CD8-positive, alpha-beta memory T cell (primary cell): ENCODE measurements at regions not wholly inside any gene's neighbourhood (a gene's known extent, or its start where the extent isn't known, plus 50 kb on each side); places are given as distances from the start of the nearest gene placed in this dataset.
"Not testable (repeated sequence)": the region's sequence is repeated elsewhere in the genome, so short reads cannot be mapped to it uniquely, and the experiment has no call there.

Source experiments
- CTCF ChIA-PET: fragments of 350-600 bp; sonication (Branson Sonifier 250); formaldehyde crosslinking; loops from one replicate; lab custom pipeline; 2021; ENCODE audit warnings: antibody characterized with exemption; lab: Charles Lee
- POLR2A ChIA-PET: fragments of 350-600 bp; sonication (Branson Sonifier 250); formaldehyde crosslinking; loops from one replicate; lab custom pipeline; 2021; ENCODE audit warnings: antibody characterized with exemption; lab: Charles Lee
- DNase-seq, 5 donors: peaks; one replicate each; pipeline versions ENCODE4 v3.0.0 to v3.0.0-alpha.2; 2020 to 2022; ENCODE audit warnings: mixed read lengths in 1 of 5
- H3K27ac ChIP-seq: one replicate; pipeline ENCODE4 v1.7.0; 2013; ENCODE audit warnings: low read depth, mild to moderate bottlenecking, low read length, moderate library complexity
- H3K27me3 ChIP-seq: 2 replicates; pipeline ENCODE4 v1.7.0; 2013; ENCODE audit warnings: low read length, mild to moderate bottlenecking; ENCODE audit not compliant: insufficient read depth, poor library complexity, severe bottlenecking
- H3K36me3 ChIP-seq: 2 replicates; pipeline ENCODE4 v1.7.0; 2013; ENCODE audit warnings: mild to moderate bottlenecking, low read length, moderate library complexity; ENCODE audit not compliant: insufficient read depth
- H3K4me1 ChIP-seq: 2 replicates; pipeline ENCODE4 v1.7.0; 2013; ENCODE audit warnings: mild to moderate bottlenecking, low read length, moderate library complexity; ENCODE audit not compliant: insufficient read depth
- H3K4me3 ChIP-seq: 2 replicates; pipeline ENCODE4 v1.7.0; 2013; ENCODE audit warnings: mild to moderate bottlenecking, low read length
- H3K9me3 ChIP-seq: 2 replicates; pipeline ENCODE4 v1.7.0; 2013; ENCODE audit warnings: mild to moderate bottlenecking, low read length
- H3K27ac Mint-ChIP-seq, 8 donors: one replicate each; pipeline ENCODE4 v1.8.0; 2020 to 2021; ENCODE audit warnings: mixed read lengths in 8 of 8, mild to moderate bottlenecking in 6 of 8, inconsistent platforms in 3 of 8, moderate library complexity in 3 of 8
- H3K27me3 Mint-ChIP-seq, 2 donors: one replicate each; pipeline ENCODE4 v1.8.0; 2020 to 2021; ENCODE audit warnings: mixed read lengths in 2 of 2, mild to moderate bottlenecking in 1 of 2, moderate library complexity in 1 of 2
- H3K36me3 Mint-ChIP-seq, 3 donors: one replicate each; pipeline ENCODE4 v1.8.0; 2020 to 2021; ENCODE audit warnings: mixed read lengths in 3 of 3, inconsistent platforms in 1 of 3, mild to moderate bottlenecking in 1 of 3
- H3K4me1 Mint-ChIP-seq, 3 donors: one replicate each; pipeline ENCODE4 v1.8.0; 2020 to 2021; ENCODE audit warnings: mixed read lengths in 3 of 3, inconsistent platforms in 1 of 3, mild to moderate bottlenecking in 1 of 3
- H3K4me3 Mint-ChIP-seq, 7 donors: one replicate each; pipeline ENCODE4 v1.8.0; 2020 to 2021; ENCODE audit warnings: mixed read lengths in 7 of 7, mild to moderate bottlenecking in 6 of 7, moderate library complexity in 4 of 7, inconsistent platforms in 2 of 7
- H3K9me3 Mint-ChIP-seq, 5 donors: one replicate each; pipeline ENCODE4 v1.8.0; 2020 to 2022; ENCODE audit warnings: mixed read lengths in 5 of 5, mild to moderate bottlenecking in 3 of 5, moderate library complexity in 2 of 5, inconsistent platforms in 1 of 5

DNA sequence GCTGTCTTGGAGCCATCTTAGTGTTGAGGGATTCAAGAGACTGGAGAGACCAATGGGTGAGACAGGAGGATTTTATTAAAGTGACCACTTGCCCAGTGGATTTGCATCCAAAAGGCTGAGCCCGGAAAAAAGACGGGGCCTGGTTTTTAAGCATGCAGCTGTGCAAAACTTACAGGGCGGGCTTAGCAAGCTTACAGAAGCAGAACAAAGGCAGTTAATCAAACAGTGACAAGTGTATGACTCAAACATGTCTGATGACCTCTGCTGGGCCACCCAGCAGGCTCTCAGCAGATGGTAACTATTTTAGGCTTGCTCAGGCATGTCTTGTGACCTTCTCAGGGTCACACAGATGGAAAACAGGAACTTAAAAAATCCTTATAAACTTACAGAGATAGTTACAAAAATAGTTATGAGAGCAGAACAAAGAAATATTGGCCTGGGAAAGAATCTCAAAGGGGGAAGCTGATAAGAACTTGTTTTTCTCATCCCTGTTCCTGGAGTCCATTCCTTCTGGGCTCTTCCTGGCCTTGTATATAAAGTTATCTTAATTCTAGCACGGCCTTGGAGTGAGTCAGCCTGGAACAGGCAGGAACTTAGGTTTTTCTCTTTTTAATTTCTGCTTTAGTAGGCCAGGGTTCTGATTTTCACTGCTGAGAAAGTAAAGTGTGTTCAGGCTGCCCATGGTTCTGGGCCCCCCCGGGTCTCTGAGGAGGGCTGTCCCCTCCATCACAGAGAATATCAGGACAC is 141.3 kb downstream of the CCDC74A start:
- H3K36me3 ChIP-seq, H3K9me3 Mint-ChIP-seq, POLR2A ChIA-PET, CTCF ChIA-PET, H3K4me1 ChIP-seq, H3K9me3 ChIP-seq, H3K27ac Mint-ChIP-seq, DNase-seq, H3K4me3 Mint-ChIP-seq, H3K4me3 ChIP-seq, H3K36me3 Mint-ChIP-seq, H3K27me3 ChIP-seq: not testable (repeated sequence)
- H3K27ac ChIP-seq: peak overlapping the region; percentile 65
- Mint-ChIP-seq H3K27me3 (peaks cover 25 to 28% of the 10 kb centered on the region in 2 donors), H3K4me1 (peaks cover under 1 to 11% (median 1%) of the 10 kb centered on the region in 3 donors)

GRCh38 chr2:131671841-131672470 is 144.3 kb downstream of the CCDC74A start:
- POLR2A ChIA-PET, H3K27ac ChIP-seq: not testable (repeated sequence)

DNA sequence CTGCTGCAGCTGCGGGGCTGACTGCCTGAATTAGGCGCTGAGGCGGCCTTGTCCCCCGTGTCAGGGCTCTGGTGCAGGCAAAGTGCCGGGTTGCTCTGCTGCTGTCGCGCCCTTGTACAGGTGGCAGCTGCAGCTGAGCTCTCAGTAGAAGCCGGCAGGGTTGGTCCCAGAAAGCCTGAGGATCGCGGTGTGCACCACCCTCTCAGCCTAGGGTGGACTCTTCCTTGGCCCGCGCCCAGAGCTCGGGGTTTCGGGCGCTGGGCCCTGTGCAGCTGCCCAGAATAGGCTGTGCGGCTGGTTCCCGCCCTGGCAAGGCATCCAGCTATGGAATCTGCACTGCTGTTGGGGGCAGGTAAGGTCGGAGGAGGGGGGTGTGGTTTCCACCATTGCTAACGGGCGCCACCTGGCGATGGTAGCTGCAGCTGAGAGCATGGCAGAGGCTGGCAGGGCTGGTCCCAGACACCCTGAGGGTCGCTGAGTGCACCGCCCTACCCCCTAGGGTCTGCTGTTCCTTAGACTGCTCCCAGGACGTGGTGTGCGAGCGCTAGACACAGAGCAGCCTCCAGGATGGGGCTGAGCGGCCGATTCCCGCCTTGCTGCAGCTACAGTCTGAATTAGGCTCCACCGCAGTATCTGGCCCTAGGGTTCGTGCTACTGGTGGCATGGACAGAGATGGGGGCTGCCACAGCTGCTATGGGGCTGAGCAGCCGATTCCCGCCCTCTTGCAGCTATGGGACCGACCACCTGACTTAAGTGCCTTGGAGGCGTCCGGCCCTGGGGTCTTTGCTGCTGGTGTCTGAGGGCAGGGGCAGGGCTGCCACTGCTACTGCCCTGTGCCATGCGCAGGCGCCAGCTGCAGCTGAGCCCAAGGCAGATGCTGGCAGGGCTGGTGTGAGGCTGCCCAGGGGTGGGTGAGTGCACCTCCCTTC is 145.0 kb downstream of the CCDC74A start:
- peak overlapping the region; percentile 47 for H3K4me3 ChIP-seq

More at GRCh38 chr2:131671841-131672470, 144.3 kb downstream of the CCDC74A start:
- peaks cover 14% of the 10 kb centered on the region for H3K4me1 ChIP-seq
- H3K27me3 ChIP-seq: peaks cover 20% of the 10 kb centered on the region
- Mint-ChIP-seq H3K4me3 (peak overlapping the region in 3 of 7 donors; percentile 19 to 64 (median 57)), H3K27me3 (peaks cover 31 to 44% of the 10 kb centered on the region in 2 donors), H3K4me1 (peaks cover 4 to 16% (median 6%) of the 10 kb centered on the region in 3 donors)
- CTCF ChIA-PET: interaction anchor here (0.9 to 3.7 kb wide), 14 partner anchors 9 to 517 kb away, joined by 3 to 43 read pairs (median 8); no protein-coding TSS in a partner anchor
- H3K9me3 ChIP-seq, H3K36me3 ChIP-seq, H3K36me3 Mint-ChIP-seq, DNase-seq, H3K4me3 ChIP-seq, H3K9me3 Mint-ChIP-seq, H3K27ac Mint-ChIP-seq: not testable (repeated sequence)

DNA sequence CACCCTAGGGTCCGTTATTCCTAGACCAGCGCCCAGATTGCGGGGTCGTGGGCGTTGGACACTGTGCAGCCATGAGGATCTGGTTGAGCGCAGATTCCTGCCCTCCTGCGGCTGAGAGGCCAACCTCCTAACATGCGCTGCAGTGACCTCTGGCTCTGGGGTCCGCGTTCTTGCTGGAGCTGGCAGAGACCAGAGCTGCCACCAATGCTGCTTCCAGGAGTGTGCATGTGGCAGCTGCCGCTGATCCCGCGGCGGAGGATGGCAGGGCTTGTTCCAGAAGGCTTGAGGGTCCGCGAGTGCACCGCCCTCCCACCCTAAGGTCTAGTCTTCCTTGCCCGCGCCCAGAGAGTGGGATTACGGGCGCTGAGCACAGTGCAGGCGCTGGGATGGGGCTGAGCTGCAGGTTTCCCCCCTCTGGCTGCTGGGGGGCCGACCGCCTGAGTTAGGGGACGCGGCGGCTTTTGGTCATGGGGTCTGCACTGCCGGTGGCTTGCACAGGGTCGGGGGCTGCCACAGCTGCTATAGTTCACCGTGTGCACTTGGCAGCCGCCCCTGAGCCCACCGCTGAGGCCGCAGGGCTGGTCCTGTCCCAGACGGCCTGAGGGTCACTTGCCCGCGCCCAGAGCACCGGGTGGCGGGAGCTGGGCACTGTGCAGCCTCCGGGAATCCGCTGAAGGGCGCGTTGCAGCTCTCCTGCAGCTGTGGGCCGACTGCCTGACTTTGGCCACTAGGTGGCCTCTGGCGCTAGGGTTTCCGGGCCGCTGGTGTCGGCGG is 145.9 kb downstream of the CCDC74A start:
- H3K4me3 ChIP-seq: peak overlapping the region; percentile 34
- Mint-ChIP-seq H3K9me3 (peaks cover 0 to 4% (median 0%) of the 10 kb centered on the region in 5 donors), H3K27ac (peak overlapping the region in 2 of 8 donors; percentile 14 to 58), H3K27me3 (peaks cover 31 to 41% of the 10 kb centered on the region in 2 donors), H3K36me3 (no peaks in the 10 kb centered on the region), H3K4me3 (peak overlapping the region; percentile 45 to 85 (median 71)), H3K4me1 (peaks cover 4 to 16% (median 6%) of the 10 kb centered on the region in 3 donors)
- H3K27me3 ChIP-seq: peaks cover 20% of the 10 kb centered on the region
- no peaks in the 10 kb centered on the region for H3K36me3 ChIP-seq
- H3K4me1 ChIP-seq: peaks cover 14% of the 10 kb centered on the region
- peak; percentile 20 to 71 (median 51) for DNase-seq
- H3K27ac ChIP-seq: no peak overlapping the region
- ChIA-PET POLR2A (no interaction called here), CTCF (interaction anchor here (0.7 to 3.7 kb wide), 10 partner anchors 8 to 519 kb away, joined by 3 to 43 read pairs (median 8); partner anchors contain the start of gene MZT2A)
- no peaks in the 10 kb centered on the region for H3K9me3 ChIP-seq

More for the DNA sequence above, 145.0 kb downstream of the CCDC74A start:
- H3K9me3 Mint-ChIP-seq, H3K27ac ChIP-seq, H3K9me3 ChIP-seq, H3K36me3 ChIP-seq, H3K36me3 Mint-ChIP-seq: not testable (repeated sequence)
- peaks cover 14% of the 10 kb centered on the region for H3K4me1 ChIP-seq
- Mint-ChIP-seq H3K4me3 (peak overlapping the region; percentile 38 to 85 (median 64)), H3K27me3 (peaks cover 31 to 45% of the 10 kb centered on the region in 2 donors), H3K4me1 (peaks cover 4 to 16% (median 6%) of the 10 kb centered on the region in 3 donors), H3K27ac (peak overlapping the region in 1 of 8 donors; percentile 29)
- ChIA-PET POLR2A (interaction anchor here (0.6 kb wide), 1 partner anchor 519 kb away, joined by 5 read pairs; no protein-coding TSS in a partner anchor), CTCF (interaction anchor here (0.9 to 3.7 kb wide), 16 partner anchors 9 to 518 kb away, joined by 3 to 43 read pairs (median 6); no protein-coding TSS in a partner anchor)
- DNase-seq: peak; percentile 17 to 73 (median 49)
- H3K27me3 ChIP-seq: peaks cover 20% of the 10 kb centered on the region

- no peaks in the 10 kb centered on the region for H3K36me3 ChIP-seq
- H3K27ac ChIP-seq: no peak overlapping the region
- H3K9me3 Mint-ChIP-seq: peaks cover 0 to 2% (median 0%) of the 10 kb centered on the region in 5 donors
- H3K4me3 ChIP-seq: peak overlapping the region; percentile 34
- H3K9me3 ChIP-seq: no peaks in the 10 kb centered on the region
- H3K4me1 ChIP-seq: peaks cover 14% of the 10 kb centered on the region
- H3K4me3 Mint-ChIP-seq: peak overlapping the region; percentile 45 to 85 (median 71)
- peaks cover 29 to 41% of the 10 kb centered on the region in 2 donors for H3K27me3 Mint-ChIP-seq
- ChIA-PET CTCF (interaction anchor here (0.7 to 3.7 kb wide), 9 partner anchors 8 to 519 kb away, joined by 3 to 43 read pairs (median 12); partner anchors contain the start of gene MZT2A), POLR2A (no interaction called here)
- H3K27ac Mint-ChIP-seq: peak overlapping the region in 2 of 8 donors; percentile 14 to 58
- DNase-seq: no peak
- H3K27me3 ChIP-seq: peaks cover 20% of the 10 kb centered on the region
- no peaks in the 10 kb centered on the region for H3K36me3 Mint-ChIP-seq
- peaks cover 4 to 16% (median 6%) of the 10 kb centered on the region in 3 donors for H3K4me1 Mint-ChIP-seq
Measured at GRCh38 chr2:131674174-131674507, 146.5 kb downstream of the CCDC74A start.

GRCh38 chr2:131681611-131682121 is 154.0 kb downstream of the CCDC74A start:
- peak overlapping the region; percentile 38 for H3K27ac ChIP-seq

More at GRCh38 chr2:131681611-131682121, 154.0 kb downstream of the CCDC74A start:
- Mint-ChIP-seq H3K4me3 (peak overlapping the region; percentile 46 to 99 (median 91)), H3K36me3 (peaks cover 0 to 12% (median 0%) of the 10 kb centered on the region in 3 donors), H3K27ac (peak overlapping the region in 7 of 8 donors; percentile 14 to 97 (median 64)), H3K4me1 (peaks cover 38 to 45% (median 41%) of the 10 kb centered on the region in 3 donors)
- peak overlapping the region; percentile 77 for H3K4me3 ChIP-seq
- H3K9me3 Mint-ChIP-seq, POLR2A ChIA-PET, DNase-seq, H3K4me1 ChIP-seq, H3K36me3 ChIP-seq, H3K9me3 ChIP-seq, H3K27me3 Mint-ChIP-seq, H3K27me3 ChIP-seq: not testable (repeated sequence)
- CTCF ChIA-PET: interaction anchor here (1.8 to 3.2 kb wide), 5 partner anchors 8 to 528 kb away, joined by 5 to 43 read pairs (median 10); partner anchors contain the start of gene MZT2A
